K562 (cell line): ENCODE measurements at regions not wholly inside any gene's neighbourhood (a gene's known extent, or its start where the extent isn't known, plus 50 kb on each side); places are given as distances from the start of the nearest gene placed in this dataset.

Experiments used
- BACH1 ChIP-seq: fragments of 200-800 bp; sonication (Bioruptor generic); IDR thresholded peaks from 2 replicates; pipeline ENCODE4 v1.6.1; 2016; ENCODE audit warnings: missing genetic modification characterization, missing compliant biosample characterization
- BHLHE40 ChIP-seq: IDR thresholded peaks from 2 replicates; pipeline ENCODE4 v1.6.1; 2011; ENCODE audit warnings: low read length, improper control_type of control experiment
- BRF1 ChIP-seq: IDR thresholded peaks from 3 replicates; pipeline ENCODE4 v1.6.1; 2011; ENCODE audit warnings: borderline replicate concordance, mild to moderate bottlenecking; ENCODE audit not compliant: insufficient read length; ENCODE audit errors: extremely low read depth
- CBFB ChIP-seq: sonication (generic); formaldehyde crosslinking; IDR thresholded peaks from 2 replicates; pipeline ENCODE4 v1.4.0; 2020; ENCODE audit warnings: mild to moderate bottlenecking, missing genetic modification reagents
- CLOCK ChIP-seq: fragments of 250-450 bp; sonication (Bioruptor Pico); IDR thresholded peaks from 2 replicates; pipeline ENCODE4 v1.4.0; 2020; ENCODE audit warnings: mild to moderate bottlenecking, moderate library complexity, borderline replicate concordance
- CREM ChIP-seq: IDR thresholded peaks from 2 replicates; pipeline ENCODE4 v1.6.1; 2014; ENCODE audit warnings: antibody characterized with exemption, low read depth
- DPF2 ChIP-seq: fragments of 450-650 bp; IDR thresholded peaks from 2 replicates; pipeline ENCODE4 v1.6.1; 2016
- E2F3 ChIP-seq: fragments of 250-450 bp; sonication (Bioruptor Pico); IDR thresholded peaks from 2 replicates; pipeline ENCODE4 v1.4.0; 2020; ENCODE audit warnings: mild to moderate bottlenecking
- EP400 ChIP-seq: fragments of 450-650 bp; IDR thresholded peaks from 2 replicates; pipeline ENCODE4 v1.6.1; 2017; ENCODE audit warnings: antibody characterized with exemption, mild to moderate bottlenecking, moderate library complexity
- FOSL1 ChIP-seq: fragments of 200-800 bp; sonication (Bioruptor generic); conservative IDR thresholded peaks from 2 replicates; pipeline ENCODE4 v1.6.1; 2016; ENCODE audit warnings: missing genetic modification characterization, missing compliant biosample characterization
- HDAC1 ChIP-seq, 2 experiments: fragments of 450-650 bp; IDR thresholded peaks; 2 replicates each; pipeline ENCODE4 v1.6.1; 2016 to 2017; ENCODE audit warnings: inconsistent platforms in 1 of 2, mild to moderate bottlenecking in 1 of 2, moderate library complexity in 1 of 2
- NCOA1 ChIP-seq: fragments of 450-650 bp; IDR thresholded peaks from 2 replicates; pipeline ENCODE4 v1.6.1; 2016; ENCODE audit warnings: low read depth
- NFE2 ChIP-seq: IDR thresholded peaks from 2 replicates; pipeline ENCODE4 v1.6.1; 2014; ENCODE audit warnings: antibody characterized with exemption, low read depth
- NFRKB ChIP-seq: fragments of 450-650 bp; IDR thresholded peaks from 2 replicates; pipeline ENCODE4 v1.6.1; 2016; ENCODE audit warnings: low read depth
- RFX7 ChIP-seq: fragments of 250-450 bp; sonication (Bioruptor Pico); IDR thresholded peaks from 2 replicates; pipeline ENCODE4 v1.5.1; 2021; ENCODE audit warnings: mild to moderate bottlenecking
- SMAD3 ChIP-seq: fragments of 450-650 bp; formaldehyde crosslinking; conservative IDR thresholded peaks from 2 replicates; pipeline ENCODE4 v1.4.0; 2020; ENCODE audit warnings: mild to moderate bottlenecking
- TCF15 ChIP-seq: fragments of 250-450 bp; sonication (Bioruptor Pico); IDR thresholded peaks from 2 replicates; pipeline ENCODE4 v1.8.0; 2022; ENCODE audit warnings: moderate library complexity, mild to moderate bottlenecking, inconsistent platforms
- ZNF347 ChIP-seq: fragments of 450-650 bp; formaldehyde crosslinking; IDR thresholded peaks from 2 replicates; pipeline ENCODE4 v1.4.0; 2020; ENCODE audit warnings: low read depth, mild to moderate bottlenecking, moderate library complexity
- ZNF449 ChIP-seq: fragments of 250-450 bp; sonication (Bioruptor Pico); IDR thresholded peaks from 2 replicates; pipeline ENCODE4 v1.8.0; 2022; ENCODE audit warnings: moderate library complexity, mild to moderate bottlenecking, inconsistent platforms
- TF ChIP-seq, protein P1 (sequence below): fragments of 250-450 bp; sonication (Bioruptor Pico); IDR thresholded peaks from 2 replicates; pipeline ENCODE4 v1.4.0; 2020

- TF ChIP-seq BRF1: no peak
- TF ChIP-seq, protein P1, sequence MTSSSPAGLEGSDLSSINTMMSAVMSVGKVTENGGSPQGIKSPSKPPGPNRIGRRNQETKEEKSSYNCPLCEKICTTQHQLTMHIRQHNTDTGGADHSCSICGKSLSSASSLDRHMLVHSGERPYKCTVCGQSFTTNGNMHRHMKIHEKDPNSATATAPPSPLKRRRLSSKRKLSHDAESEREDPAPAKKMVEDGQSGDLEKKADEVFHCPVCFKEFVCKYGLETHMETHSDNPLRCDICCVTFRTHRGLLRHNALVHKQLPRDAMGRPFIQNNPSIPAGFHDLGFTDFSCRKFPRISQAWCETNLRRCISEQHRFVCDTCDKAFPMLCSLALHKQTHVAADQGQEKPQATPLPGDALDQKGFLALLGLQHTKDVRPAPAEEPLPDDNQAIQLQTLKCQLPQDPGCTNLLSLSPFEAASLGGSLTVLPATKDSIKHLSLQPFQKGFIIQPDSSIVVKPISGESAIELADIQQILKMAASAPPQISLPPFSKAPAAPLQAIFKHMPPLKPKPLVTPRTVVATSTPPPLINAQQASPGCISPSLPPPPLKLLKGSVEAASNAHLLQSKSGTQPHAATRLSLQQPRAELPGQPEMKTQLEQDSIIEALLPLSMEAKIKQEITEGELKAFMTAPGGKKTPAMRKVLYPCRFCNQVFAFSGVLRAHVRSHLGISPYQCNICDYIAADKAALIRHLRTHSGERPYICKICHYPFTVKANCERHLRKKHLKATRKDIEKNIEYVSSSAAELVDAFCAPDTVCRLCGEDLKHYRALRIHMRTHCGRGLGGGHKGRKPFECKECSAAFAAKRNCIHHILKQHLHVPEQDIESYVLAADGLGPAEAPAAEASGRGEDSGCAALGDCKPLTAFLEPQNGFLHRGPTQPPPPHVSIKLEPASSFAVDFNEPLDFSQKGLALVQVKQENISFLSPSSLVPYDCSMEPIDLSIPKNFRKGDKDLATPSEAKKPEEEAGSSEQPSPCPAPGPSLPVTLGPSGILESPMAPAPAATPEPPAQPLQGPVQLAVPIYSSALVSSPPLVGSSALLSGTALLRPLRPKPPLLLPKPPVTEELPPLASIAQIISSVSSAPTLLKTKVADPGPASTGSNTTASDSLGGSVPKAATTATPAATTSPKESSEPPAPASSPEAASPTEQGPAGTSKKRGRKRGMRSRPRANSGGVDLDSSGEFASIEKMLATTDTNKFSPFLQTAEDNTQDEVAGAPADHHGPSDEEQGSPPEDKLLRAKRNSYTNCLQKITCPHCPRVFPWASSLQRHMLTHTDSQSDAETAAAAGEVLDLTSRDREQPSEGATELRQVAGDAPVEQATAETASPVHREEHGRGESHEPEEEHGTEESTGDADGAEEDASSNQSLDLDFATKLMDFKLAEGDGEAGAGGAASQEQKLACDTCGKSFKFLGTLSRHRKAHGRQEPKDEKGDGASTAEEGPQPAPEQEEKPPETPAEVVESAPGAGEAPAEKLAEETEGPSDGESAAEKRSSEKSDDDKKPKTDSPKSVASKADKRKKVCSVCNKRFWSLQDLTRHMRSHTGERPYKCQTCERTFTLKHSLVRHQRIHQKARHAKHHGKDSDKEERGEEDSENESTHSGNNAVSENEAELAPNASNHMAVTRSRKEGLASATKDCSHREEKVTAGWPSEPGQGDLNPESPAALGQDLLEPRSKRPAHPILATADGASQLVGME (CRISPR knock-in tag): no peak
- peak; percentile 80 for TF ChIP-seq NFE2
- TF ChIP-seq HDAC1 (IDR thresholded peaks at IDR 0.05): peak in 1 of 2 experiments; percentile 66; a peak in 1 of 4 replicates
- TF ChIP-seq TCF15 (CRISPR knock-in tag): no peak
- no peak for TF ChIP-seq E2F3 (CRISPR knock-in tag)
- no peak for TF ChIP-seq CREM
- TF ChIP-seq BHLHE40: no peak
- TF ChIP-seq SMAD3 (CRISPR knock-in tag): no peak
- no peak for TF ChIP-seq CBFB (CRISPR knock-in tag)
- TF ChIP-seq NCOA1: peak; percentile 52; the same call in 1 of the 2 replicates
- no peak for TF ChIP-seq FOSL1 (tag)
- peak; percentile 69 for TF ChIP-seq DPF2
- TF ChIP-seq EP400: no peak
- no peak for TF ChIP-seq ZNF347 (CRISPR knock-in tag)
- no peak for TF ChIP-seq ZNF449
- no peak for TF ChIP-seq BACH1 (tag)
- no peak for TF ChIP-seq CLOCK (CRISPR knock-in tag)
- TF ChIP-seq NFRKB: 0 out of 2 replicates have a peak, but pooled peaks have one; percentile 35
- TF ChIP-seq RFX7: no peak
Measured at GRCh38 chr7:130925136-130925794, 191.3 kb upstream of the KLF14 start (continued).
